ENCODE measurements at regions not wholly inside any gene's neighbourhood (a gene's known extent, or its start where the extent isn't known, plus 50 kb on each side); places are given as distances from the start of the nearest gene placed in this dataset.

- TF ChIP-seq EZH2 (IDR thresholded peaks at IDR 0.05; ENCODE audit: low read length, missing control alignments) (no peak), CTCF (conservative IDR thresholded peaks at IDR 0.05 in 1 of 2, IDR thresholded peaks at IDR 0.05 in 1 of 2; ENCODE audit: low read depth in 1 of 2, low read length in 2 of 2) (no peak)
Measured at GRCh38 chr1:60886793-60887331, 195.5 kb upstream of the NFIA start.

All from fibroblast of lung (primary cell).